G401 (cell line): ENCODE measurements at regions not wholly inside any gene's neighbourhood (a gene's known extent, or its start where the extent isn't known, plus 50 kb on each side); places are given as distances from the start of the nearest gene placed in this dataset.

Experiments
- DNase-seq: peaks from one replicate; pipeline ENCODE4 v3.0.0-alpha.2; 2015; ENCODE audit warnings: low spot score
- in situ Hi-C: cut with HindIII; loops from 2 replicates; pipeline ENCODE4 v1.10.0; 2016; ENCODE audit warnings: low sequenced_read_pairs, mixed read lengths

- DNase-seq = no peak
- in situ Hi-C loops = no loop called here
Observed at GRCh38 chr3:176757429-176757828, 439.9 kb downstream of the TBL1XR1 start.

GRCh38 chr3:176755977-176756376 is 441.3 kb downstream of the TBL1XR1 start:
- in situ Hi-C loops = no loop called here
- no peak for DNase-seq

DNA sequence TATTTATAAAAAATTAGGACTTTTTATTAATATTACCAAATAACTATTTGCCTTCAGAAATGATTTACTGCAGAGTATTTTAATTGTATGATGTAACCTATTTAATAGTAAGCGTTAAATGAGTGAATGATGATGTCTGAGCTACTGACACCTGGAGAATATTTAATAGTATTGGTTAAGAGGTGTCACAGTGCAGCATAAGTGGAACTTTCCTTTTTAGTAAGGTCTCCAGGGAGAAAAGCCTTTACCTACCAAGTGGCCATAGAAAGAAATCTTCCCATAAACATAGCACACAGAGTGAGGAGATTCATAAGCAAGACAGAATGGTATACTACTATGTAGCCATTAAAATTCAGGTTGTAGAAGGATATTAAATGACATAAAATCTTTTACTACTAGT is 441.7 kb downstream of the TBL1XR1 start:
- DNase-seq = no peak
- in situ Hi-C loops = no loop called here

GRCh38 chr3:176741664-176742047 is 455.6 kb downstream of the TBL1XR1 start:
- in situ Hi-C loops = no loop called here
- no peak for DNase-seq

GRCh38 chr3:176740906-176741663 is 456.2 kb downstream of the TBL1XR1 start:
- in situ Hi-C loops = no loop called here
- DNase-seq = no peak

- in situ Hi-C loops = no loop called here
- DNase-seq = no peak
Observed at GRCh38 chr3:176739159-176739558, 458.1 kb downstream of the TBL1XR1 start.

- DNase-seq = no peak
- in situ Hi-C loops = no loop called here
Observed at GRCh38 chr3:176737480-176738110, 459.7 kb downstream of the TBL1XR1 start.

DNA sequence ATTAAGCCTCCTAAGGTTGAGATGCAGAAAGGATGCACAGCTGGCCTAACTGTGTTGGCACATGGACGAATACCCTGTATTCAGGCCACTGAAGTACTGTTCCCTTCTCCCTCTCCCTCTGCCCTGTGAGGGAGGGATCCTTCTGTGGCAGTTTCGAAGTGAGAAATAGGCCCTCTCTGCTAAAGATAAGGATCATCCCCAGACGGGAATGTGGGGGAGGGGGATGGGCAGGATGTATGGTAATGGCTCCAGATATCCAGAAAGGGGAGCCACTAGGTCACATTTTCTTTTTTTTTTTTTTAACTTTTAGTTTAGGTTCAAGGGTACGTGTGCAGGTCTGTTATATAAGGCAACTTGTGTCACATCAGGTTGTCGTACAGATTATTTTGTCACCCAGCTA is 463.1 kb downstream of the TBL1XR1 start:
- in situ Hi-C loops = no loop called here
- DNase-seq = no peak

- in situ Hi-C loops = no loop called here
- DNase-seq = no peak
Observed at GRCh38 chr3:176724394-176724759, 472.9 kb downstream of the TBL1XR1 start.

DNA sequence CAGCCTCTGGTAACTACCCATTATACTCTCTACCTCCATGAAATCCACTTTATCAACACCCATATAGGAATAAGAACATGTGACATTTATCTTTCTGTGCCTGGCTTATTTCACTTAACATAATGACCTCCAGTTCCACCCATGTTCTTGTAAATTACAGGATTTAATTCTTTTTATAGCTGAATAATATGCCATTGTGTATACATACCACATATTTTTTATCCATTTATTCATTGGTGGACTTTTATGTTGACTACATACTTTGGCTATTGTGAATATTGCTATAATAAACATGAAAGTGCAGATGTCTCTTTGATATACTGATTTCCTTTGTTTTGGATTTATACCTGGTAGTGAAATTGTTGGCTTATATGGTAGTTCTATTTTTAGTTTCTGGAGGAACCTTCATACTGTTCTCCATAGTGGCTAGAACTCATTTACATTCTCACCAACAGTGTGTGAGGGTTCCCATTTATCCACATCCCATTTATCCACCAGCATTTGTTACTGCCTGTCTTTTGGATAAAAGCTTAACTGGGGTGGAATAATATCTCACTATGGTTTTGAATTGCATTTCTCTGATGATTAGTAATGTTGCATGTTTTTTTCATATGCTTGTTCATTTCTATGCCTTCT is 473.4 kb downstream of the TBL1XR1 start:
- in situ Hi-C loops = no loop called here
- DNase-seq = peak; percentile 17

DNA sequence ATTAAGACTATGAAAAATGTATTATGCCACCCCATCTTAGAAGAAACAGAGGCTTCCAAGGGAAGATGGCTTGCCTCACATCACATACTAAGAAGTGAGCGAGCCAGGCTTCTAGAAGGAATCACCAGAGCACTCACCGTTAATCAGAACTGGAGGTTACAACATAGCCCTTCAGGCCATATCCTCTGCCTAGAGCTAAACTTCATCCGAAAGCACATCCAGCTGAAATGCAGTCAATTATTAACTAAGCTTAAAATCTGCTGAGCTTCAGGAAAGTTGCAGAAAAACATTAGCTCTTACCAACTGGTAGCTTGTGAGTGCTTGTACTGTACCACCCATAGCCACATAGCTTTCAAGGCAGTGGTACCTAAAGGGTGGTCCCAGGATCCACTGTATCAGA is 483.2 kb downstream of the TBL1XR1 start:
- no peak for DNase-seq
- in situ Hi-C loops = no loop called here

DNA sequence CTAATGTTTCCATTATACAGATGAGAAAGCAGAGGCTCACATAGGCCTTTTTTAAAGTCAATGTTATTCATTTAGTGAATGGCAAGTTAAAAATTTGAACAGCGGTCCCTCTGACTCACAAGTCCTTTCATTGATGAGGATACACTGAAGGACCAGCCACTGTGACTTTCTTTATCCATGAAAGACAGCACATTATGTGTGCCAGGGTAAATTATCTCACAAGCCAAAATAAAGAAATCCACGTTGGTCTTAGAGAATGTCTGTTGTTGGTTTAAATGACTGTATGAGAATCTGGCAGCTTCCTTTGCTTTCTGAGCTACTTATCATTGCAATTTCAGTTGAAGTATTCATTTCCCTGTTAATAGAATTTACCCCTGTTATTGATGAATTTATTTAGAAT is 485.1 kb downstream of the TBL1XR1 start:
- DNase-seq = no peak
- in situ Hi-C loops = no loop called here

DNA sequence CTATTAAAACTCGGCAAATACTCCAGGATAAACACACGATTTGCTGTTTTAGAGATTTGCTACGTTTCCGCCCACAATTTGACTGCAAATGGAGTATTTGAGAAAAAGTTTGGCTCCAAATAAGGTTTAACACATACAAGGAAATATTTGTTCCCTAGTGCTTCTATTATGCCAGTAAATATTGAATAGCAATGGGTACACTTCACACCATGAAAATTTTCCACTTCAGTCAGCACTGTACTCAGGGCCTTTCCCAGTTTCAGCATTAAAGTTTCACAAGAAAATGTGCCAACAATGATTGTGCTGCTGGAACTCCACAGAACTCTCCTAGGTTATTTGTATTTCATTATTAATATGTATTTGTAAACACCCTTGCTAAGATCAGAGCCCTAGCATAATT is 498.0 kb downstream of the TBL1XR1 start:
- DNase-seq = no peak
- in situ Hi-C loops = no loop called here

- in situ Hi-C loops = no loop called here
- no peak for DNase-seq
Observed at GRCh38 chr3:176697284-176697889, 499.9 kb downstream of the TBL1XR1 start.

- DNase-seq = no peak
- in situ Hi-C loops = no loop called here
Observed at GRCh38 chr3:176696816-176697215, 500.5 kb downstream of the TBL1XR1 start.

DNA sequence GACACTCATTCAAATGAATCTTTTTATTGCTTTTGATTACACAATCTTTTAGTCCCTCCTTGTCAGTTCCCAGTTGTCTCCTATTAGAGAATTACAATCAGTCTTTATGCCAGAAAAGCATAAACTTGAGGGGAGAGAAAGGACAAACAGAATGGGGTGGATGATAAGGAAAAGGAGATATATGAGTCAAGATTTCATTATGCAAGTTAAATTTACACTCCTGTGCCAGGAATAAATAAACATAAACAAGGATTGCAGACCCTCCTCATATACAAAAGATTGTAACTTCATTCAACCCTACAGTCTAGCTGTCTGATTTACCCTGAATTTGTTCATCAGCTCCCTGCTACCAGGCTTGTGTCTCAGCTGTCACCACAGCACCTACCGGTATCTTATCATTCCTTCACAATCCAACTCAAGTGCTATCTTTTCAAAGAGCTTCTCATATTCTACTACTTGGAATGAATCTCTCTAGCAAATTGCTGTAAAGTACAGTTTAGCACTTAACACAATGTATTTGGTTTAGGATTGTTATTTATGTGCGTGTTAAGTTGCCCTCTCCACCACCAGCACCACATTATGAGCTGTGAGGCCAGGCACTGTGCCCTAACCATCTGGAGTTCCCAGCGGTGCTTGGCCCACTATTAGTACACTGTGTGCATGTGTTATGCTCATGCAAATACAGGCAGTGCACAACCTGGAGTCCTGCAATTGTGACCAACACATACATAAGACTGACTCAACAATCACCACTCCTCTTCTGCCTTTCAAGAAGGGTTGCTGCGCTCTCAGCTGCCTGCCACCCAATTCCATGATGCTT is 504.1 kb downstream of the TBL1XR1 start:
- in situ Hi-C loops = no loop called here
- DNase-seq = peak; percentile 73

GRCh38 chr3:176692199-176692965 is 504.9 kb downstream of the TBL1XR1 start:
- in situ Hi-C loops = no loop called here
- DNase-seq = peak; percentile 18

- in situ Hi-C loops = no loop called here
- DNase-seq = peak; percentile 26
Observed at GRCh38 chr3:176690083-176690869, 507.0 kb downstream of the TBL1XR1 start.
